Neural progenitor cell (in vitro differentiated cells): ENCODE measurements at regions not wholly inside any gene's neighbourhood (a gene's known extent, or its start where the extent isn't known, plus 50 kb on each side); places are given as distances from the start of the nearest gene placed in this dataset.
"Not testable (repeated sequence)": the region's sequence is repeated elsewhere in the genome, so short reads cannot be mapped to it uniquely, and the experiment has no call there.

ENCODE experiments used
- DNase-seq: peaks from one replicate; pipeline ENCODE4 v3.0.0-alpha.2; 2016; ENCODE audit warnings: low spot score
- H2AFZ ChIP-seq: fragments of 200-600 bp; sonication (generic); replicated peaks from 2 replicates; pipeline ENCODE4 v1.6.1; 2016; ENCODE audit warnings: antibody characterized with exemption
- H3F3A ChIP-seq: fragments of 200-600 bp; sonication (generic); 2 replicates; pipeline ENCODE4 v1.6.1; 2016; ENCODE audit warnings: antibody characterized with exemption, low read depth
- H3K27ac ChIP-seq: fragments of 200-600 bp; sonication (generic); 2 replicates; pipeline ENCODE4 v1.5.1; 2016; ENCODE audit warnings: mild to moderate bottlenecking
- H3K27me3 ChIP-seq: fragments of 200-600 bp; sonication (generic); 2 replicates; pipeline ENCODE4 v1.6.1; 2016; ENCODE audit warnings: mild to moderate bottlenecking, moderate library complexity
- H3K36me3 ChIP-seq: fragments of 200-600 bp; sonication (generic); 2 replicates; pipeline ENCODE4 v1.5.1; 2016
- H3K4me1 ChIP-seq: fragments of 200-600 bp; sonication (generic); 2 replicates; pipeline ENCODE4 v1.6.1; 2016; ENCODE audit warnings: mixed run types
- H3K4me2 ChIP-seq: fragments of 200-600 bp; sonication (generic); 2 replicates; pipeline ENCODE4 v1.6.1; 2016
- H3K4me3 ChIP-seq: fragments of 200-600 bp; sonication (generic); 2 replicates; pipeline ENCODE4 v1.5.1; 2016
- H3K79me2 ChIP-seq: fragments of 200-600 bp; sonication (generic); 2 replicates; pipeline ENCODE4 v1.6.1; 2016; ENCODE audit warnings: low read depth
- H3K9ac ChIP-seq: fragments of 200-600 bp; sonication (generic); 2 replicates; pipeline ENCODE4 v1.6.1; 2016
- H3K9me3 ChIP-seq: fragments of 200-600 bp; sonication (generic); 2 replicates; pipeline ENCODE4 v1.5.1; 2016; ENCODE audit warnings: low read depth
- H4K20me1 ChIP-seq: fragments of 200-600 bp; sonication (generic); 2 replicates; pipeline ENCODE4 v1.6.1; 2016; ENCODE audit warnings: low read depth
- H3K27ac Mint-ChIP-seq: 3 replicates; pipeline ENCODE4 v1.8.0; 2021; ENCODE audit warnings: mixed read lengths
- H3K27me3 Mint-ChIP-seq: 2 replicates; pipeline ENCODE4 v1.8.0; 2022; ENCODE audit warnings: low read depth, mild to moderate bottlenecking, inconsistent platforms, moderate library complexity, mixed read lengths; ENCODE audit not compliant: insufficient read depth
- H3K36me3 Mint-ChIP-seq: 3 replicates; pipeline ENCODE4 v1.8.0; 2021; ENCODE audit warnings: mixed read lengths
- H3K4me1 Mint-ChIP-seq: 3 replicates; pipeline ENCODE4 v1.8.0; 2021; ENCODE audit warnings: mixed read lengths
- H3K4me3 Mint-ChIP-seq: 3 replicates; pipeline ENCODE4 v1.8.0; 2021; ENCODE audit warnings: mild to moderate bottlenecking, moderate library complexity, mixed read lengths
- H3K9me3 Mint-ChIP-seq: 3 replicates; pipeline ENCODE4 v1.8.0; 2020; ENCODE audit warnings: mixed read lengths
- EZH2 ChIP-seq: fragments of 200-600 bp; sonication (generic); IDR thresholded peaks from 2 replicates; pipeline ENCODE4 v1.6.1; 2017; ENCODE audit warnings: antibody characterized with exemption, mild to moderate bottlenecking, moderate library complexity
- EZH2phosphoT487 ChIP-seq: fragments of 200-600 bp; sonication (generic); IDR thresholded peaks from 2 replicates; pipeline ENCODE4 v1.6.1; 2017; ENCODE audit warnings: antibody characterized with exemption
- TF ChIP-seq, protein P1 (sequence below): fragments of 200-600 bp; sonication (generic); IDR thresholded peaks from 2 replicates; pipeline ENCODE4 v1.5.1; 2017; ENCODE audit warnings: antibody characterized with exemption, mild to moderate bottlenecking

DNA sequence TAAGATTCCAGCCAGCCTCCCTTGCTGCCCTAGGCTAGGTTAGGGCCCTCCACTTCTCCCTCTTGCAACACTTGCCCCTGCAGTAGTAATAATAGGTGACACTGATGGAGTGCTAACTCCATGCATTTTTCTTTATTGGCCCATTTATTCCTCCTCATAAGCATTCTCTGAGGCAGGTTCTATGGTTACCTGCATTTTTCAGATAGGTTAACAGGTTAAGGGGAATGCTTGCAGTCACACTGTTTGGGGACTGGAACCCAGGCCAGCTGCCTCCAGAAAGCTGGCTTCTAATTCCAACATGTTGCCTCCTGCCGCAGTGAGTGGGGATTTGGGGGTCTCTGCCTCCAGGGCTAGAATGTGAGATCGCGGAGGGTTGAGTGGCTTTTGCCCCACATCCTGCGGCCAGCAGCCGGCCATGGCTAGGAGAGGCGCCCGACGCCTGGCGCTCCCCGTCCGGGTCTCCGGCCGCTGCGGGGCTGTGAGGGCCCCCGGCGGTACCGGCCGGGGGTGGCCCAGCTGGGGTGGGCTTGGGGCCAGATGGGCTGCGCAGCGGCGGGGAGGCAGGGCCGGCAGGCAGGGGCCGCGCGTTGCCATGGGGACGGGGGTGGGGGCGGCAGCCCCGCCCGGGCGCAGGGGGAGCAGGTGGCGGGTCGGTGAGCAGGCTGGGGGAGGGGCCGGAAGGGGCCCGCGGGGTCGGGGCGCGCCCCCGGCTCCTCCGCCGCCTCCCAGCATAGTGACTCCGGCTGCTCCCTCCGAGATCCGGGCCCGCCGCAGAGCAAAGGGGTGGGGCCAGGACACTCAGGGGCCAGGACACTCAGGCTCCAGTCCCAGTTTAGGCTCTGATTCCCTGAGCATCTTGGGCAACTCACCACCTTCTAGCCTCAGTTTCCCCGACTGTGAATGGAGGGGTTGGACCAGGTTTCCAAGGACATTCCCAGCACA, 68.4 kb upstream of the SSBP3 start:
- Histone ChIP-seq H2AFZ (peak overlapping the region; percentile 46), H3K4me1 (peaks cover 40% of the 10 kb centered on the region), H3K27me3 (peaks cover 12% of the 10 kb centered on the region), H3K79me2 (no peaks in the 10 kb centered on the region), H4K20me1 (no peaks in the 10 kb centered on the region), H3K4me2 (peak overlapping the region; percentile 86), H3F3A (peaks cover 36% of the 10 kb centered on the region), H3K9me3 (no peaks in the 10 kb centered on the region), H3K9ac (no peak overlapping the region), H3K4me3 (peak overlapping the region; percentile 50), H3K36me3 (no peaks in the 10 kb centered on the region), H3K27ac (no peak overlapping the region)
- peak; percentile 84 for DNase-seq
- peaks cover 3% of the 10 kb centered on the region for H3K9me3 Mint-ChIP-seq
- peaks cover 9% of the 10 kb centered on the region for H3K27me3 Mint-ChIP-seq
- H3K4me1 Mint-ChIP-seq, result peaks cover 65% of the 10 kb centered on the region
- H3K4me3 Mint-ChIP-seq, result peak overlapping the region; percentile 76
- TF ChIP-seq EZH2phosphoT487 (no peak), EZH2 (no peak)
- TF ChIP-seq, protein P1, sequence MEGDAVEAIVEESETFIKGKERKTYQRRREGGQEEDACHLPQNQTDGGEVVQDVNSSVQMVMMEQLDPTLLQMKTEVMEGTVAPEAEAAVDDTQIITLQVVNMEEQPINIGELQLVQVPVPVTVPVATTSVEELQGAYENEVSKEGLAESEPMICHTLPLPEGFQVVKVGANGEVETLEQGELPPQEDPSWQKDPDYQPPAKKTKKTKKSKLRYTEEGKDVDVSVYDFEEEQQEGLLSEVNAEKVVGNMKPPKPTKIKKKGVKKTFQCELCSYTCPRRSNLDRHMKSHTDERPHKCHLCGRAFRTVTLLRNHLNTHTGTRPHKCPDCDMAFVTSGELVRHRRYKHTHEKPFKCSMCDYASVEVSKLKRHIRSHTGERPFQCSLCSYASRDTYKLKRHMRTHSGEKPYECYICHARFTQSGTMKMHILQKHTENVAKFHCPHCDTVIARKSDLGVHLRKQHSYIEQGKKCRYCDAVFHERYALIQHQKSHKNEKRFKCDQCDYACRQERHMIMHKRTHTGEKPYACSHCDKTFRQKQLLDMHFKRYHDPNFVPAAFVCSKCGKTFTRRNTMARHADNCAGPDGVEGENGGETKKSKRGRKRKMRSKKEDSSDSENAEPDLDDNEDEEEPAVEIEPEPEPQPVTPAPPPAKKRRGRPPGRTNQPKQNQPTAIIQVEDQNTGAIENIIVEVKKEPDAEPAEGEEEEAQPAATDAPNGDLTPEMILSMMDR, result no peak
- H3K36me3 Mint-ChIP-seq, result no peaks in the 10 kb centered on the region
- peak overlapping the region; percentile 83 for H3K27ac Mint-ChIP-seq

DNA sequence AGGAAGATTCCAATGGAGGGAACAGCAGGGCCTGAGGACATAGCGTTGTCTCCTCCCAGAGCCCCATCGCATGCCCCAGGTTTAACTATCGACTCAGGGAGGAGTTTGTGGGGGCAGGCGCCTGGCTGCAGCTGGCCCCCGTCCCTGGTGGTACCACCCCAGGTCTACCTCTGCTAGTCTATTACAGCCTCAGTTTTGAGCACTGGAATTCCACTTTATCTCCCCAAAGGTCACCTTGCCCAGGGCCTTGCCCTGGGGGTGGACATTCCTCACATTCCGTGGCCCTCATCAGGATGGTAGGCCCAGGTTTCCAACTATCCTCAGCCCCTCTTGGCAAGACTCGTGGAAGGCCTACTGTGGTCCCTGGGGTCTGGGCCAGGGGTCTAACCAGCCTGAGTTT, 65.4 kb upstream of the SSBP3 start:
- H4K20me1 ChIP-seq, result no peaks in the 10 kb centered on the region
- H3K9me3 Mint-ChIP-seq, result peaks cover 3% of the 10 kb centered on the region
- no peaks in the 10 kb centered on the region for H3K9me3 ChIP-seq
- no peak for TF ChIP-seq EZH2phosphoT487
- TF ChIP-seq EZH2, result no peak
- TF ChIP-seq, protein P1, result no peak
- no peaks in the 10 kb centered on the region for H3K79me2 ChIP-seq
- H3K9ac ChIP-seq, result no peak overlapping the region
- no peak for DNase-seq
- no peak overlapping the region for H2AFZ ChIP-seq
- peaks cover 52% of the 10 kb centered on the region for H3K4me1 Mint-ChIP-seq
- H3K4me3 Mint-ChIP-seq, result no peak overlapping the region
- peaks cover 11% of the 10 kb centered on the region for H3K27me3 Mint-ChIP-seq
- H3K36me3 ChIP-seq, result no peaks in the 10 kb centered on the region
- peaks cover 2% of the 10 kb centered on the region for H3K36me3 Mint-ChIP-seq
- H3K27ac ChIP-seq, result no peak overlapping the region
- no peak overlapping the region for H3K4me3 ChIP-seq
- H3F3A ChIP-seq, result peaks cover 30% of the 10 kb centered on the region
- peaks cover 30% of the 10 kb centered on the region for H3K4me1 ChIP-seq
- H3K4me2 ChIP-seq, result no peak overlapping the region
- peaks cover 12% of the 10 kb centered on the region for H3K27me3 ChIP-seq
- peak overlapping the region; percentile 88 for H3K27ac Mint-ChIP-seq

DNA sequence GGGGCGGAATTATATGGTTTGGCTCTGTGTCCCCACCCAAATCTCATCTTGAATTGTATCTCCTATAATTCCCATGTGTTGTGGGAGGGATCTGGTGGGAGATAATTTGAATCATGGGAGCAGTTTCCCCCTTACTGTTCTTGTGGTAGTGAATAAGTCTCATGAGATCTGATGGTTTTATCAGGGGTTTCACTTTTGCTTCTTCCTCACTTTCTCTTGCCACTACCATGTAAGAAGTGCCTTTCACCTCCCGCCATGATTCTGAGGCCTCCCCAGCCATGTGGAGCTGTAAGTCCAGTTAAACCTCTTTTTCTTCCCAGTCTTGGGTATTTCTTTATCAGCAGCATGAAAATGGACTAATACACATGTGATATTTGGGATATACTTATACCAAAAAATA, 63.2 kb upstream of the SSBP3 start:
- H3K27ac ChIP-seq, H3K4me2 ChIP-seq, DNase-seq, H3K9me3 ChIP-seq, H2AFZ ChIP-seq, H3K4me3 Mint-ChIP-seq, H3K4me3 ChIP-seq, H3K9ac ChIP-seq, H3K9me3 Mint-ChIP-seq, H3K79me2 ChIP-seq, H3K27me3 Mint-ChIP-seq, H3K36me3 ChIP-seq, H4K20me1 ChIP-seq, H3K36me3 Mint-ChIP-seq: not testable (repeated sequence)
- H3K4me1 ChIP-seq, result peaks cover 24% of the 10 kb centered on the region
- peak overlapping the region; percentile 39 for H3K27ac Mint-ChIP-seq
- peaks cover 12% of the 10 kb centered on the region for H3F3A ChIP-seq
- H3K4me1 Mint-ChIP-seq, result peaks cover 44% of the 10 kb centered on the region
- H3K27me3 ChIP-seq, result peaks cover 11% of the 10 kb centered on the region

DNA sequence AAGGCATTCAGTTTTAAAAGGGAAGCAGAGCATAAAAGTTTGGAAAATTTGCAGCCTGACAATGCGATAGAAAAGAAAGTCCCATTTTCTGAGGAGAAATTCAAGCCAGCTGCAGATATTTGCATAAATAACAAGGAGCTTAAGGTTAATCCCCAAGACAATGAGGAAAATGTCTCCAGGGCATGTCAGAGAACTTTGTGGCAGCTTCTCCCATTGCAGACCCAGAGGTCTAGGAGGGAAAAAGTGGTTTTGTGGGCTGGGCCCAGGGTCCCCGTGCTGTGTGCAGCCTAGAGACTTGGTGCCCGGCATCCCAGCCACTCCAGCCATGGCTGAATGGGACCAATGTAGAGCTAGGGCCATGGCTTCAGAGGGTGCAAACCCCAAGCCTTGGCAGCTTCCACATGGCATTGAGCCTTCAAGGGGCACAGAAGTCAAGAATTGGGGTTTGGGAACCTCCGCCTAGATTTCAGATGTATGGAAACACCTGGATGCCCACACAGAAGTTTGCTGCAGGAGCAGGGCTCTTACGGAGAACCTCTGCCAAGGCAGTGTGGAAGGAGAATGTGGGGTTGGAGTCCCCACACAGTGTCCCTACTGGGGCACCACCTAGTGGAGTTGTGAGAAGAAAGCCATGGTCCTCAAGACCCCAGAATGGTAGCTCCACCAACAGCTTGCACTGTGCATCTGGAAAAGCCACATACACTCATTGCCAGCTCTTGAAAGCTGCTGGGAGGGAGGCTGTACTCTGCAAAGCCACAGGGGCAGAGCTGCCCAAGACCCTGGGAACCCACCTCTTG, 62.3 kb upstream of the SSBP3 start:
- H3K27me3 ChIP-seq, H3F3A ChIP-seq, H3K36me3 ChIP-seq, H3K79me2 ChIP-seq, H3K9me3 ChIP-seq, H3K9me3 Mint-ChIP-seq, H3K4me2 ChIP-seq, H3K27ac ChIP-seq, DNase-seq, H3K27me3 Mint-ChIP-seq, H3K4me3 ChIP-seq, H3K36me3 Mint-ChIP-seq, H2AFZ ChIP-seq, H3K9ac ChIP-seq, H3K27ac Mint-ChIP-seq, H4K20me1 ChIP-seq, H3K4me3 Mint-ChIP-seq: not testable (repeated sequence)
- peaks cover 40% of the 10 kb centered on the region for H3K4me1 Mint-ChIP-seq
- H3K4me1 ChIP-seq, result peaks cover 25% of the 10 kb centered on the region
